Ovary (tissue), 7 donors: ENCODE measurements at regions not wholly inside any gene's neighbourhood (a gene's known extent, or its start where the extent isn't known, plus 50 kb on each side); places are given as distances from the start of the nearest gene placed in this dataset.

Experiments
- DNase-seq, 5 donors: peaks; one replicate each; pipeline ENCODE4 v3.0.0-alpha.2; 2019 to 2020
- H3K27ac ChIP-seq, 2 donors: fragments of 200-600 bp; one replicate each; pipeline versions ENCODE4 v1.5.1 to v1.8.0; 2019 to 2022
- H3K27me3 ChIP-seq: fragments of 200-600 bp; one replicate; pipeline ENCODE4 v1.8.0; 2022
- H3K36me3 ChIP-seq: fragments of 200-600 bp; sonication (generic); one replicate; pipeline ENCODE4 v1.5.1; 2019
- H3K4me1 ChIP-seq: one replicate; pipeline ENCODE4 v1.8.1; 2013; ENCODE audit warnings: mild to moderate bottlenecking, moderate library complexity; ENCODE audit not compliant: insufficient read depth
- H3K4me3 ChIP-seq: fragments of 200-600 bp; sonication (generic); one replicate; pipeline ENCODE4 v1.5.1; 2017
- H3K9me3 ChIP-seq, 2 donors: fragments of 200-600 bp in 1 of 2; sonication (generic) in 1 of 2; one replicate each; pipeline versions ENCODE4 v1.5.1 to v1.8.1; 2013 to 2019; ENCODE audit warnings: mild to moderate bottlenecking in 1 of 2, moderate library complexity in 1 of 2
- CTCF ChIP-seq, 3 donors: fragments of 450-650 bp in 2 of 3; fragments of 200-600 bp in 1 of 3; IDR thresholded peaks; one replicate each; pipeline versions ENCODE4 v1.5.1 to v1.8.0; 2016 to 2022; ENCODE audit warnings: antibody characterized with exemption in 3 of 3, mild to moderate bottlenecking in 1 of 3
- EP300 ChIP-seq: sonication (generic); formaldehyde crosslinking; IDR thresholded peaks from one replicate; pipeline ENCODE4 v1.6.1; 2017; ENCODE audit warnings: antibody characterized with exemption
- POLR2A ChIP-seq: fragments of 450-650 bp; IDR thresholded peaks from one replicate; pipeline ENCODE4 v1.6.1; 2017; ENCODE audit warnings: antibody characterized with exemption, mild to moderate bottlenecking, moderate library complexity
- WGBS, 3 donors: extraction: QIAGEN DNeasy Blood & Tissue Kit in 1 of 3; methylation state at CpG; one replicate each; pipeline versions ENCODE4 v1.1.5 to v1.1.7; 2013 to 2017; 5-methylcytosine and 5-hydroxymethylcytosine counted together
- intact Hi-C, 4 donors: fragments of 100-400 bp; cut with DNase I; formaldehyde crosslinking; loops; one replicate each; pipeline versions ENCODE4 v1.11.0 to v1.15.1; 2022 to 2023
- donor health status: DM: no; HTN: no; CAD: no; lungs with moderate emphysema.
- donor health status: DM: no; HTN: no; CAD: no.
- donor health status: Bipolar disorder and iron deficiency.
- donor health status: DM: no; HTN: no; CAD: no.
- donor health status: DM: yes; HTN: yes; CAD: no.

- intact Hi-C loops = no loop called here
- no peak overlapping the region for H3K4me3 ChIP-seq
- no peaks in the 10 kb centered on the region for H3K36me3 ChIP-seq
- no peaks in the 10 kb centered on the region for H3K4me1 ChIP-seq
- H3K27ac ChIP-seq = no peak overlapping the region
- H3K27me3 ChIP-seq = no peaks in the 10 kb centered on the region
- 77 to 85% (median 83%) methylated on average over 3 of the region's 3 CpGs for WGBS, 3 donors
- no peak for TF ChIP-seq CTCF (IDR thresholded peaks at IDR 0.05)
- TF ChIP-seq EP300 = no peak
- no peak for TF ChIP-seq POLR2A
- no peaks in the 10 kb centered on the region for H3K9me3 ChIP-seq
- no peak for DNase-seq
Observed at GRCh38 chr6:90456001-90456400, 130.9 kb downstream of the MAP3K7 start.

GRCh38 chr6:90454836-90455427, 131.9 kb downstream of the MAP3K7 start:
- no peaks in the 10 kb centered on the region for H3K9me3 ChIP-seq
- H3K27ac ChIP-seq = no peak overlapping the region
- H3K4me1 ChIP-seq = no peaks in the 10 kb centered on the region
- intact Hi-C loops = no loop called here
- TF ChIP-seq CTCF (IDR thresholded peaks at IDR 0.05) = no peak
- TF ChIP-seq POLR2A = no peak
- no peak for TF ChIP-seq EP300
- no peak for DNase-seq
- no peak overlapping the region for H3K4me3 ChIP-seq
- no peaks in the 10 kb centered on the region for H3K36me3 ChIP-seq
- 90 to 94% (median 92%) methylated on average over 7 of the region's 7 CpGs for WGBS, 3 donors
- H3K27me3 ChIP-seq = no peaks in the 10 kb centered on the region

GRCh38 chr6:90450268-90450953, 136.5 kb downstream of the MAP3K7 start:
- Histone ChIP-seq H3K36me3 (no peaks in the 10 kb centered on the region), H3K4me3 (no peak overlapping the region), H3K9me3 (no peaks in the 10 kb centered on the region), H3K27ac (no peak overlapping the region), H3K27me3 (no peaks in the 10 kb centered on the region), H3K4me1 (peaks cover 12% of the 10 kb centered on the region)
- intact Hi-C loops = no loop called here
- 45 to 57% (median 49%) methylated on average over 4 of the region's 4 CpGs for WGBS, 3 donors
- no peak for DNase-seq
- TF ChIP-seq EP300 (no peak), CTCF (IDR thresholded peaks at IDR 0.05) (no peak), POLR2A (no peak)

- Histone ChIP-seq H3K9me3 (no peaks in the 10 kb centered on the region), H3K36me3 (no peaks in the 10 kb centered on the region), H3K27me3 (no peaks in the 10 kb centered on the region), H3K4me3 (no peak overlapping the region), H3K4me1 (peaks cover 12% of the 10 kb centered on the region), H3K27ac (no peak overlapping the region)
- intact Hi-C loops = no loop called here
- DNase-seq = no peak
- no peak for TF ChIP-seq POLR2A
- TF ChIP-seq EP300 = no peak
- TF ChIP-seq CTCF (IDR thresholded peaks at IDR 0.05) = no peak
- WGBS, 3 donors = 94 to 96% (median 95%) methylated on average over 5 of the region's 5 CpGs
Observed at GRCh38 chr6:90449311-90449710, 137.6 kb downstream of the MAP3K7 start.
